Prostate gland (tissue), 2 donors: ENCODE measurements at regions not wholly inside any gene's neighbourhood (a gene's known extent, or its start where the extent isn't known, plus 50 kb on each side); places are given as distances from the start of the nearest gene placed in this dataset.

Experiments used
- DNase-seq: peaks from one replicate; pipeline ENCODE4 v3.0.0-alpha.2; 2019; ENCODE audit warnings: low spot score
- H3K27ac ChIP-seq, 2 donors: fragments of 200-600 bp; sonication (generic); 2 replicates each; pipeline ENCODE4 v1.5.1; 2017 to 2019
- H3K27me3 ChIP-seq: fragments of 200-600 bp; sonication (generic); replicated peaks from 2 replicates; pipeline ENCODE4 v1.5.1; 2019; ENCODE audit not compliant: insufficient read depth
- H3K36me3 ChIP-seq, 2 donors: fragments of 200-600 bp; sonication (generic); 1 replicate in 1 of 2; 2 replicates in 1 of 2; pipeline versions ENCODE4 v1.5.1 to v1.8.1; 2017 to 2019
- H3K4me1 ChIP-seq: fragments of 200-600 bp; sonication (generic); replicated peaks from 2 replicates; pipeline ENCODE4 v1.5.1; 2019
- H3K4me3 ChIP-seq, 2 donors: fragments of 200-600 bp; sonication (generic); 2 replicates each; pipeline ENCODE4 v1.5.1; 2017 to 2019
- H3K9me3 ChIP-seq: fragments of 200-600 bp; sonication (generic); 2 replicates; pipeline ENCODE4 v1.5.1; 2017
- CTCF ChIP-seq, 4 experiments: fragments of 200-600 bp in 2 of 4; fragments of 450-650 bp in 2 of 4; sonication (generic) in 2 of 4; IDR thresholded peaks; 1 replicate in 3 of 4; 2 replicates in 1 of 4; pipeline ENCODE4 v1.5.1; 2016 to 2019; ENCODE audit warnings: antibody characterized with exemption in 4 of 4, mild to moderate bottlenecking in 2 of 4, moderate library complexity in 2 of 4
- POLR2A ChIP-seq: fragments of 450-650 bp; IDR thresholded peaks from one replicate; pipeline ENCODE4 v1.6.1; 2016; ENCODE audit warnings: antibody characterized with exemption, mild to moderate bottlenecking
- POLR2AphosphoS5 ChIP-seq: sonication (generic); formaldehyde crosslinking; IDR thresholded peaks from one replicate; pipeline ENCODE4 v1.6.1; 2017; ENCODE audit warnings: antibody characterized with exemption
- WGBS: methylation state at CpG from one replicate; pipeline ENCODE4 v1.1.5; 2018; 5-methylcytosine and 5-hydroxymethylcytosine counted together
- intact Hi-C: fragments of 100-400 bp; cut with DNase I; formaldehyde crosslinking; loops from one replicate; pipeline ENCODE4 v1.14.2; 2022

- DNase-seq, result no peak
- H3K27ac ChIP-seq, result no peak overlapping the region
These were observed 644.0 kb downstream of the PTPRC start for GRCh38 chr1:199282751-199283305.

GRCh38 chr1:199283794-199284193 is 645.0 kb downstream of the PTPRC start:
- Histone ChIP-seq H3K9me3 (no peaks in the 10 kb centered on the region), H3K36me3 (no peaks in the 10 kb centered on the region), H3K27ac (no peak overlapping the region), H3K4me3 (no peak overlapping the region), H3K4me1 (no peaks in the 10 kb centered on the region), H3K27me3 (no peaks in the 10 kb centered on the region)
- no peak for DNase-seq
- no peak for TF ChIP-seq POLR2AphosphoS5
- no peak for TF ChIP-seq CTCF (IDR thresholded peaks at IDR 0.05)
- TF ChIP-seq POLR2A, result no peak
- 16% methylated on average over 2 of the region's 2 CpGs for WGBS
- intact Hi-C loops, result no loop called here

More at GRCh38 chr1:199282751-199283305, 644.0 kb downstream of the PTPRC start:
- 82% methylated on average over 3 of the region's 3 CpGs for WGBS
- no peak for TF ChIP-seq POLR2A
- no peak for TF ChIP-seq CTCF (IDR thresholded peaks at IDR 0.05)
- TF ChIP-seq POLR2AphosphoS5, result no peak
- no peak overlapping the region for H3K4me3 ChIP-seq
- H3K4me1 ChIP-seq, result no peaks in the 10 kb centered on the region
- no peaks in the 10 kb centered on the region for H3K27me3 ChIP-seq
- intact Hi-C loops, result no loop called here
- H3K36me3 ChIP-seq, result no peaks in the 10 kb centered on the region
- H3K9me3 ChIP-seq, result no peaks in the 10 kb centered on the region

GRCh38 chr1:199287206-199287605 is 648.4 kb downstream of the PTPRC start:
- H3K36me3 ChIP-seq, result no peaks in the 10 kb centered on the region
- no peak overlapping the region for H3K4me3 ChIP-seq
- no peaks in the 10 kb centered on the region for H3K4me1 ChIP-seq
- 50% methylated on average over 1 of the region's 1 CpG for WGBS
- no peak for DNase-seq
- H3K27me3 ChIP-seq, result no peaks in the 10 kb centered on the region
- H3K9me3 ChIP-seq, result no peaks in the 10 kb centered on the region
- intact Hi-C loops, result no loop called here
- TF ChIP-seq POLR2A (no peak), POLR2AphosphoS5 (no peak), CTCF (IDR thresholded peaks at IDR 0.05) (no peak)
- no peak overlapping the region for H3K27ac ChIP-seq

GRCh38 chr1:199287647-199288046 is 648.8 kb downstream of the PTPRC start:
- H3K36me3 ChIP-seq, result no peaks in the 10 kb centered on the region
- H3K27ac ChIP-seq, result no peak overlapping the region
- no peaks in the 10 kb centered on the region for H3K4me1 ChIP-seq
- WGBS, result 34% methylated on average over 1 of the region's 1 CpG
- intact Hi-C loops, result no loop called here
- DNase-seq, result no peak
- TF ChIP-seq CTCF (IDR thresholded peaks at IDR 0.05), result no peak
- TF ChIP-seq POLR2A, result no peak
- TF ChIP-seq POLR2AphosphoS5, result no peak
- no peaks in the 10 kb centered on the region for H3K9me3 ChIP-seq
- no peak overlapping the region for H3K4me3 ChIP-seq
- H3K27me3 ChIP-seq, result no peaks in the 10 kb centered on the region

GRCh38 chr1:199290186-199290585 is 651.3 kb downstream of the PTPRC start:
- no peak overlapping the region for H3K27ac ChIP-seq
- no peaks in the 10 kb centered on the region for H3K9me3 ChIP-seq
- no peaks in the 10 kb centered on the region for H3K27me3 ChIP-seq
- DNase-seq, result no peak
- no peak overlapping the region for H3K4me3 ChIP-seq
- intact Hi-C loops, result no loop called here
- no peak for TF ChIP-seq POLR2A
- TF ChIP-seq CTCF (IDR thresholded peaks at IDR 0.05), result no peak
- TF ChIP-seq POLR2AphosphoS5, result no peak
- no peaks in the 10 kb centered on the region for H3K4me1 ChIP-seq
- no peaks in the 10 kb centered on the region for H3K36me3 ChIP-seq
